DND-41 (cell line): ENCODE measurements at regions not wholly inside any gene's neighbourhood (a gene's known extent, or its start where the extent isn't known, plus 50 kb on each side); places are given as distances from the start of the nearest gene placed in this dataset.

Source experiments
- ATAC-seq: fragments of 200-7000 bp; cut with Tn5 transposase; 3 replicates; pipeline ENCODE4 v1.9.1; 2021; ENCODE audit warnings: low read depth; ENCODE audit not compliant: insufficient read depth
- DNase-seq: peaks from one replicate; pipeline ENCODE4 v3.0.0-alpha.2; 2020
- H2AFZ ChIP-seq: 2 replicates; pipeline ENCODE4 v1.6.0; 2012; ENCODE audit warnings: low read depth, low read length
- H3K27ac ChIP-seq: 2 replicates; pipeline ENCODE4 v1.5.1; 2012; ENCODE audit warnings: low read length, inconsistent platforms
- H3K27me3 ChIP-seq: fragments of 200-600 bp; sonication (generic); 2 replicates; pipeline ENCODE4 v1.6.0; 2012; ENCODE audit warnings: low read length, mild to moderate bottlenecking, inconsistent platforms; ENCODE audit not compliant: insufficient read depth, poor library complexity
- H3K36me3 ChIP-seq: 2 replicates; pipeline ENCODE4 v1.5.1; 2012; ENCODE audit warnings: low read length, inconsistent platforms; ENCODE audit not compliant: insufficient read depth
- H3K4me1 ChIP-seq: 2 replicates; pipeline ENCODE4 v1.5.1; 2012; ENCODE audit warnings: mild to moderate bottlenecking, low read length; ENCODE audit not compliant: insufficient read depth
- H3K4me2 ChIP-seq: 2 replicates; pipeline ENCODE4 v1.6.0; 2012; ENCODE audit warnings: mild to moderate bottlenecking, moderate library complexity, low read length, inconsistent platforms; ENCODE audit not compliant: insufficient read depth
- H3K4me3 ChIP-seq, 2 experiments: fragments of 200-600 bp in 1 of 2; shearing (Covaris generic) in 1 of 2; 2 replicates each; pipeline ENCODE4 v1.5.1; 2012 to 2016; ENCODE audit warnings: inconsistent platforms in 2 of 2, low read length in 2 of 2, mild to moderate bottlenecking in 2 of 2, low read depth in 1 of 2, moderate library complexity in 1 of 2
- H3K79me2 ChIP-seq: 2 replicates; pipeline ENCODE4 v1.6.0; 2012; ENCODE audit warnings: low read length, inconsistent platforms; ENCODE audit not compliant: insufficient read depth
- H3K9ac ChIP-seq: 2 replicates; pipeline ENCODE4 v1.6.0; 2012; ENCODE audit warnings: low read depth, mild to moderate bottlenecking, inconsistent platforms, low read length, moderate library complexity
- H3K9me3 ChIP-seq: 2 replicates; pipeline ENCODE4 v1.5.1; 2012; ENCODE audit warnings: low read length, moderate library complexity, mild to moderate bottlenecking, inconsistent platforms; ENCODE audit not compliant: insufficient read depth, severe bottlenecking
- H4K20me1 ChIP-seq: 2 replicates; pipeline ENCODE4 v1.6.0; 2012; ENCODE audit warnings: low read length; ENCODE audit not compliant: insufficient read depth
- EZH2 ChIP-seq: IDR thresholded peaks from 3 replicates; pipeline ENCODE4 v1.6.1; 2012; ENCODE audit warnings: borderline replicate concordance, low read depth, mild to moderate bottlenecking, moderate library complexity, low read length, inconsistent platforms; ENCODE audit not compliant: severe bottlenecking
- TF ChIP-seq, protein P1 (sequence below): IDR thresholded peaks from 2 replicates; pipeline ENCODE4 v1.5.1; 2012; ENCODE audit warnings: borderline replicate concordance, low read length, moderate library complexity, mild to moderate bottlenecking; ENCODE audit not compliant: poor library complexity, severe bottlenecking; ENCODE audit errors: extremely low read depth

DNA sequence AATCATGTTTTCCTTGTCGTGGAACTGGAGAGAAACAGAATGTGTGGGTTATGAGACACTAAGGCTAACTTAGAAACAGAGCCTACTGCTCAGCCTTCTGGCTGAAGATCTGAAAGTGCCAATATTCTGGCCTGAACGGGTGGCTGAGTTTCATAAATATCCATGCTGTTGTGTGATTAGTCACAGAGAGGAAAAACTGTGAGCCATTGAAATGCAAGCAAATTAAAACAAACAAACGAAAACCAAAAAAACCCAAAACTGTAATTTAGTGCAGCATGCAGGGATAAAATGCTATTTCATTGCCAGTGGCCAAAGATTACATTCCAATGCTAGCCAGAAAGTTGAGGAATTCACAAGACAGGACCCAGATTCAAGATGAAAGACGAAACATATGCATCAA is 315.1 kb downstream of the UBE3D start:
- H3K27me3 ChIP-seq = no peaks in the 10 kb centered on the region
- H4K20me1 ChIP-seq = no peaks in the 10 kb centered on the region
- DNase-seq (no peak), ATAC-seq (no peak)
- H3K9ac ChIP-seq = no peak overlapping the region
- no peaks in the 10 kb centered on the region for H3K4me1 ChIP-seq
- H3K4me3 ChIP-seq = no peak overlapping the region
- no peaks in the 10 kb centered on the region for H3K9me3 ChIP-seq
- H3K4me2 ChIP-seq = no peak overlapping the region
- TF ChIP-seq EZH2 = no peak
- no peak overlapping the region for H2AFZ ChIP-seq
- H3K27ac ChIP-seq = no peak overlapping the region
- no peaks in the 10 kb centered on the region for H3K36me3 ChIP-seq
- no peaks in the 10 kb centered on the region for H3K79me2 ChIP-seq

DNA sequence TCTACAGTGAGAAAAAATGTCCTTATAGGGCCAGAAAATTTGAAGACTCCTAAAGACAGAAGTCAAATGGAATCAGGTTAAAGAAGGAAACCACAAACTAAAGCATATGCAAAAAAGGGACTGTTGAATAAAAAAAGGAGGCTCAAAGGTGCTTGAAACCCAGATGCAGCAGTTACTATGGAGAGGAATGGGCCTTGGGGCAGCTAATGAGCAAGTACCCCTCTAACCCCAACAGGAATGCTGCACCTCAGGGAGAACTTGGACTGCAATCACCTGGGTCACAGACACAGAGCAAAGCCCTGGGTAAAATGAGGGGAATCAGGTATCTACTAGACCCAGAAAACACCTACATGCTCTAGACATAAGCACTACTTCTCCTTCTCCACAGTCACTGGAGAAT is 313.9 kb downstream of the UBE3D start:
- Histone ChIP-seq H4K20me1 (no peaks in the 10 kb centered on the region), H3K9me3 (no peaks in the 10 kb centered on the region), H3K4me1 (no peaks in the 10 kb centered on the region), H3K36me3 (no peaks in the 10 kb centered on the region), H3K79me2 (no peaks in the 10 kb centered on the region), H2AFZ (no peak overlapping the region), H3K4me3 (no peak overlapping the region), H3K4me2 (no peak overlapping the region), H3K27me3 (no peaks in the 10 kb centered on the region), H3K9ac (no peak overlapping the region), H3K27ac (no peak overlapping the region)
- TF ChIP-seq EZH2 = no peak
- TF ChIP-seq, protein P1, sequence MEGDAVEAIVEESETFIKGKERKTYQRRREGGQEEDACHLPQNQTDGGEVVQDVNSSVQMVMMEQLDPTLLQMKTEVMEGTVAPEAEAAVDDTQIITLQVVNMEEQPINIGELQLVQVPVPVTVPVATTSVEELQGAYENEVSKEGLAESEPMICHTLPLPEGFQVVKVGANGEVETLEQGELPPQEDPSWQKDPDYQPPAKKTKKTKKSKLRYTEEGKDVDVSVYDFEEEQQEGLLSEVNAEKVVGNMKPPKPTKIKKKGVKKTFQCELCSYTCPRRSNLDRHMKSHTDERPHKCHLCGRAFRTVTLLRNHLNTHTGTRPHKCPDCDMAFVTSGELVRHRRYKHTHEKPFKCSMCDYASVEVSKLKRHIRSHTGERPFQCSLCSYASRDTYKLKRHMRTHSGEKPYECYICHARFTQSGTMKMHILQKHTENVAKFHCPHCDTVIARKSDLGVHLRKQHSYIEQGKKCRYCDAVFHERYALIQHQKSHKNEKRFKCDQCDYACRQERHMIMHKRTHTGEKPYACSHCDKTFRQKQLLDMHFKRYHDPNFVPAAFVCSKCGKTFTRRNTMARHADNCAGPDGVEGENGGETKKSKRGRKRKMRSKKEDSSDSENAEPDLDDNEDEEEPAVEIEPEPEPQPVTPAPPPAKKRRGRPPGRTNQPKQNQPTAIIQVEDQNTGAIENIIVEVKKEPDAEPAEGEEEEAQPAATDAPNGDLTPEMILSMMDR = no peak
- no peak for ATAC-seq
- DNase-seq = no peak

DNA sequence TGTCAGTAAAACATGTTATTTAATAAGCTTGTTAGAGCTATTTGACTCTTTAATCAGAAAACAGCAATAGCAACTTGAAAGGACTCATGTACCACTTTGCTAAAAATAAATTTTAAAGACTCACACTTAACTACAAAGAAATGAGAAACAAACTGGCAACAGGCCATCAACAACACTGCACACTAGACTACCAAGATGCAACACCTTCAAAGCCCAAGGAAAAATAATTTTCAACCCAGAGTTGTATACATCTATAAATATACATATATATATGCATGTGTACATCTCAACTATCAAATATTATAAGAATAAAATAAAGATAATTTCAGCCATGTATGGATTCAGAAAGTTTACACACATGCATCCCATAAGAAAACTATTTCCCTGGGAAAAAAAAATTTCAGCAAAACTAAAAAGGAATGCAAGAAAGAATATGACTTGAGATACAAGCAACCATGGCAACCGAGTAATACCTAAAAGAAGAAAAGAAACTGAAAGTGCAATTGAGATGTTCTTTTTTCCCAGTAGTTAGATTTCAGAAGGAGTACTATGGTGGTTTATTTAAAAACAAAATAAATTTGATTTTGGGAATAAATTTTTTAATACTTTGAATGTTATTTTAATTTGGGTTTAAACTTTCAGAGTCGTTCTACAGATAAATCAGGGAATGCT is 303.8 kb downstream of the UBE3D start:
- Histone ChIP-seq H3K79me2 (no peaks in the 10 kb centered on the region), H3K27me3 (no peaks in the 10 kb centered on the region), H3K9me3 (no peaks in the 10 kb centered on the region), H3K36me3 (no peaks in the 10 kb centered on the region), H3K4me3 (no peak overlapping the region), H3K4me2 (no peak overlapping the region), H3K4me1 (no peaks in the 10 kb centered on the region), H3K9ac (no peak overlapping the region), H2AFZ (no peak overlapping the region), H4K20me1 (no peaks in the 10 kb centered on the region), H3K27ac (no peak overlapping the region)
- no peak for TF ChIP-seq EZH2
- TF ChIP-seq, protein P1 = no peak
- DNase-seq = no peak
- ATAC-seq = no peak

DNA sequence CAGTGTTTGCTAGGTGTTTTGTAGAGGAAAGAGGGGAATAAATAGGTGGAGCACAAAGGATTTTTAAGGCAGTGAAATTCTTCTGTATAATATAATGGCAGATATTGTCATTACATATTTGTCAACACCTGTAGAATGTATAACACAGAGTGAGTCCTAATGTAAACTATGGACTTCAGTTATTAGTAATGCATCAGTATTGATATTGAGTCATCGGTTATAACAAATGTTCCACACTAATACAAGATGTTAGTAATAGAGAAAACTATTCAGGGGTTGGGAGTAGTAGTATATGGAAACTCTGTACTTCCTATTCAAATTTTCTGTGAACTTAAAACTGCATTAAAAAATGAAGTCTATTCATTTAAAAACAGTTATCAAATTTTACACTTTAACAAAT is 299.2 kb downstream of the UBE3D start:
- Histone ChIP-seq H4K20me1 (no peaks in the 10 kb centered on the region), H3K9me3 (no peaks in the 10 kb centered on the region), H3K4me1 (no peaks in the 10 kb centered on the region), H2AFZ (no peak overlapping the region), H3K27me3 (no peaks in the 10 kb centered on the region), H3K9ac (no peak overlapping the region), H3K79me2 (no peaks in the 10 kb centered on the region), H3K4me2 (no peak overlapping the region), H3K36me3 (no peaks in the 10 kb centered on the region), H3K27ac (no peak overlapping the region), H3K4me3 (no peak overlapping the region)
- ATAC-seq (no peak), DNase-seq (no peak)
- TF ChIP-seq, protein P1 = no peak
- no peak for TF ChIP-seq EZH2
